ENCODE measurements at regions not wholly inside any gene's neighbourhood (a gene's known extent, or its start where the extent isn't known, plus 50 kb on each side); places are given as distances from the start of the nearest gene placed in this dataset.

GRCh38 chr1:30638086-30638485 lies 85.3 kb downstream of the MATN1 start:
- no peak for DNase-seq (ENCODE audit: low read depth in 2 of 2)

- DNase-seq (ENCODE audit: low read depth in 2 of 2) = no peak
These were observed 86.0 kb downstream of the MATN1 start for GRCh38 chr1:30637183-30637980.

GRCh38 chr1:30636621-30637020 lies 86.8 kb downstream of the MATN1 start:
- no peak for DNase-seq (ENCODE audit: low read depth in 2 of 2)

- DNase-seq (ENCODE audit: low read depth in 2 of 2) = no peak
These were observed 87.9 kb downstream of the MATN1 start for GRCh38 chr1:30635391-30635975.

GRCh38 chr1:30634507-30634906 lies 88.9 kb downstream of the MATN1 start:
- no peak for DNase-seq (ENCODE audit: low read depth in 2 of 2)

GRCh38 chr1:30633294-30633693 lies 90.1 kb downstream of the MATN1 start:
- no peak for DNase-seq (ENCODE audit: low read depth in 2 of 2)

GRCh38 chr1:30632481-30632880 lies 90.9 kb downstream of the MATN1 start:
- DNase-seq (ENCODE audit: low read depth in 2 of 2) = no peak

GRCh38 chr1:30631700-30632099 lies 91.7 kb downstream of the MATN1 start:
- DNase-seq (ENCODE audit: low read depth in 2 of 2) = no peak

GRCh38 chr1:30629501-30629900 lies 93.9 kb downstream of the MATN1 start:
- no peak for DNase-seq (ENCODE audit: low read depth in 2 of 2)

GRCh38 chr1:30627994-30628393 lies 95.4 kb downstream of the MATN1 start:
- DNase-seq (ENCODE audit: low read depth in 2 of 2) = no peak

- DNase-seq (ENCODE audit: low read depth in 2 of 2) = no peak
These were observed 96.2 kb downstream of the MATN1 start for GRCh38 chr1:30627206-30627605.

GRCh38 chr1:30623431-30623830 lies 100.0 kb downstream of the MATN1 start:
- no peak for DNase-seq (ENCODE audit: low read depth in 2 of 2)

- no peak for DNase-seq (ENCODE audit: low read depth in 2 of 2)
These were observed 103.8 kb downstream of the MATN1 start for GRCh38 chr1:30619619-30620018.

GRCh38 chr1:30618335-30618747 lies 105.0 kb downstream of the MATN1 start:
- no peak for DNase-seq (ENCODE audit: low read depth in 2 of 2)

- no peak for DNase-seq (ENCODE audit: low read depth in 2 of 2)
These were observed 106.6 kb downstream of the MATN1 start for GRCh38 chr1:30616759-30617158.

GRCh38 chr1:30615816-30616590 lies 107.4 kb downstream of the MATN1 start:
- DNase-seq (ENCODE audit: low read depth in 2 of 2) = no peak

- no peak for DNase-seq (ENCODE audit: low read depth in 2 of 2)
These were observed 108.1 kb downstream of the MATN1 start for GRCh38 chr1:30615076-30615795.

GRCh38 chr1:30613188-30613587 lies 110.2 kb downstream of the MATN1 start:
- DNase-seq (ENCODE audit: low read depth in 2 of 2) = no peak

GRCh38 chr1:30612536-30613065 lies 110.8 kb downstream of the MATN1 start:
- no peak for DNase-seq (ENCODE audit: low read depth in 2 of 2)

GRCh38 chr1:30611741-30612309 lies 111.6 kb downstream of the MATN1 start:
- no peak for DNase-seq (ENCODE audit: low read depth in 2 of 2)

GRCh38 chr1:30610917-30611316 lies 112.5 kb downstream of the MATN1 start:
- DNase-seq (ENCODE audit: low read depth in 2 of 2) = no peak

- no peak for DNase-seq (ENCODE audit: low read depth in 2 of 2)
These were observed 113.4 kb downstream of the MATN1 start for GRCh38 chr1:30609999-30610345.

Measured in stimulated activated CD4-positive, alpha-beta T cell treated with anti-CD3 and anti-CD28 coated beads, Interleukin-15, amount 100 ng/mL, for 48 hours (primary cell).